ENCODE measurements at regions not wholly inside any gene's neighbourhood (a gene's known extent, or its start where the extent isn't known, plus 50 kb on each side); places are given as distances from the start of the nearest gene placed in this dataset.

GRCh38 chr13:44163108-44163507 lies 210.5 kb upstream of the SERP2 start:
- Histone ChIP-seq H3K27me3 (ENCODE audit: insufficient read depth) (no peaks in the 10 kb centered on the region), H3K4me2 (no peak overlapping the region), H3K27ac (ENCODE audit: low read depth) (no peak overlapping the region), H3K9me2 (ENCODE audit: insufficient read depth) (peaks cover 4% of the 10 kb centered on the region; the same call in 1 of the 2 replicates), H4K20me1 (replicated peaks; ENCODE audit: insufficient read depth) (no peaks in the 10 kb centered on the region), H3K4me3 (no peak overlapping the region), H3F3A (replicated peaks; ENCODE audit: low read depth) (no peaks in the 10 kb centered on the region), H3K79me2 (replicated peaks; ENCODE audit: insufficient read depth) (no peaks in the 10 kb centered on the region), H3K4me1 (ENCODE audit: insufficient read depth) (no peaks in the 10 kb centered on the region), H2AFZ (no peak overlapping the region), H3K36me3 (ENCODE audit: insufficient read depth) (no peaks in the 10 kb centered on the region)
- Mint-ChIP-seq H3K9me3 (no peaks in the 10 kb centered on the region), H3K36me3 (ENCODE audit: low read depth) (no peaks in the 10 kb centered on the region), H3K4me1 (no peaks in the 10 kb centered on the region), H3K4me3 (no peak overlapping the region), H3K27me3 (ENCODE audit: insufficient read depth, low read depth, poor library complexity) (no peaks in the 10 kb centered on the region), H3K27ac (no peak overlapping the region)
- no peak for ATAC-seq
- DNase-seq (ENCODE audit: low spot score): no peak
- TF ChIP-seq ZNF331 (CRISPR knock-in tag; IDR thresholded peaks at IDR 0.05; ENCODE audit: low read depth): no peak
- TF ChIP-seq NANOG (IDR thresholded peaks at IDR 0.05; ENCODE audit: borderline replicate concordance): no peak
- no peak for TF ChIP-seq STAT1 (IDR thresholded peaks at IDR 0.05; ENCODE audit: unreplicated experiment)
- no peak for TF ChIP-seq JUNB (IDR thresholded peaks at IDR 0.05; ENCODE audit: unreplicated experiment)
- no peak for TF ChIP-seq EZH2 (IDR thresholded peaks at IDR 0.05; ENCODE audit: low read depth, unreplicated experiment)
- TF ChIP-seq POLR2AphosphoS5 (IDR thresholded peaks at IDR 0.05; ENCODE audit: low read depth): no peak
- TF ChIP-seq, protein P1, sequence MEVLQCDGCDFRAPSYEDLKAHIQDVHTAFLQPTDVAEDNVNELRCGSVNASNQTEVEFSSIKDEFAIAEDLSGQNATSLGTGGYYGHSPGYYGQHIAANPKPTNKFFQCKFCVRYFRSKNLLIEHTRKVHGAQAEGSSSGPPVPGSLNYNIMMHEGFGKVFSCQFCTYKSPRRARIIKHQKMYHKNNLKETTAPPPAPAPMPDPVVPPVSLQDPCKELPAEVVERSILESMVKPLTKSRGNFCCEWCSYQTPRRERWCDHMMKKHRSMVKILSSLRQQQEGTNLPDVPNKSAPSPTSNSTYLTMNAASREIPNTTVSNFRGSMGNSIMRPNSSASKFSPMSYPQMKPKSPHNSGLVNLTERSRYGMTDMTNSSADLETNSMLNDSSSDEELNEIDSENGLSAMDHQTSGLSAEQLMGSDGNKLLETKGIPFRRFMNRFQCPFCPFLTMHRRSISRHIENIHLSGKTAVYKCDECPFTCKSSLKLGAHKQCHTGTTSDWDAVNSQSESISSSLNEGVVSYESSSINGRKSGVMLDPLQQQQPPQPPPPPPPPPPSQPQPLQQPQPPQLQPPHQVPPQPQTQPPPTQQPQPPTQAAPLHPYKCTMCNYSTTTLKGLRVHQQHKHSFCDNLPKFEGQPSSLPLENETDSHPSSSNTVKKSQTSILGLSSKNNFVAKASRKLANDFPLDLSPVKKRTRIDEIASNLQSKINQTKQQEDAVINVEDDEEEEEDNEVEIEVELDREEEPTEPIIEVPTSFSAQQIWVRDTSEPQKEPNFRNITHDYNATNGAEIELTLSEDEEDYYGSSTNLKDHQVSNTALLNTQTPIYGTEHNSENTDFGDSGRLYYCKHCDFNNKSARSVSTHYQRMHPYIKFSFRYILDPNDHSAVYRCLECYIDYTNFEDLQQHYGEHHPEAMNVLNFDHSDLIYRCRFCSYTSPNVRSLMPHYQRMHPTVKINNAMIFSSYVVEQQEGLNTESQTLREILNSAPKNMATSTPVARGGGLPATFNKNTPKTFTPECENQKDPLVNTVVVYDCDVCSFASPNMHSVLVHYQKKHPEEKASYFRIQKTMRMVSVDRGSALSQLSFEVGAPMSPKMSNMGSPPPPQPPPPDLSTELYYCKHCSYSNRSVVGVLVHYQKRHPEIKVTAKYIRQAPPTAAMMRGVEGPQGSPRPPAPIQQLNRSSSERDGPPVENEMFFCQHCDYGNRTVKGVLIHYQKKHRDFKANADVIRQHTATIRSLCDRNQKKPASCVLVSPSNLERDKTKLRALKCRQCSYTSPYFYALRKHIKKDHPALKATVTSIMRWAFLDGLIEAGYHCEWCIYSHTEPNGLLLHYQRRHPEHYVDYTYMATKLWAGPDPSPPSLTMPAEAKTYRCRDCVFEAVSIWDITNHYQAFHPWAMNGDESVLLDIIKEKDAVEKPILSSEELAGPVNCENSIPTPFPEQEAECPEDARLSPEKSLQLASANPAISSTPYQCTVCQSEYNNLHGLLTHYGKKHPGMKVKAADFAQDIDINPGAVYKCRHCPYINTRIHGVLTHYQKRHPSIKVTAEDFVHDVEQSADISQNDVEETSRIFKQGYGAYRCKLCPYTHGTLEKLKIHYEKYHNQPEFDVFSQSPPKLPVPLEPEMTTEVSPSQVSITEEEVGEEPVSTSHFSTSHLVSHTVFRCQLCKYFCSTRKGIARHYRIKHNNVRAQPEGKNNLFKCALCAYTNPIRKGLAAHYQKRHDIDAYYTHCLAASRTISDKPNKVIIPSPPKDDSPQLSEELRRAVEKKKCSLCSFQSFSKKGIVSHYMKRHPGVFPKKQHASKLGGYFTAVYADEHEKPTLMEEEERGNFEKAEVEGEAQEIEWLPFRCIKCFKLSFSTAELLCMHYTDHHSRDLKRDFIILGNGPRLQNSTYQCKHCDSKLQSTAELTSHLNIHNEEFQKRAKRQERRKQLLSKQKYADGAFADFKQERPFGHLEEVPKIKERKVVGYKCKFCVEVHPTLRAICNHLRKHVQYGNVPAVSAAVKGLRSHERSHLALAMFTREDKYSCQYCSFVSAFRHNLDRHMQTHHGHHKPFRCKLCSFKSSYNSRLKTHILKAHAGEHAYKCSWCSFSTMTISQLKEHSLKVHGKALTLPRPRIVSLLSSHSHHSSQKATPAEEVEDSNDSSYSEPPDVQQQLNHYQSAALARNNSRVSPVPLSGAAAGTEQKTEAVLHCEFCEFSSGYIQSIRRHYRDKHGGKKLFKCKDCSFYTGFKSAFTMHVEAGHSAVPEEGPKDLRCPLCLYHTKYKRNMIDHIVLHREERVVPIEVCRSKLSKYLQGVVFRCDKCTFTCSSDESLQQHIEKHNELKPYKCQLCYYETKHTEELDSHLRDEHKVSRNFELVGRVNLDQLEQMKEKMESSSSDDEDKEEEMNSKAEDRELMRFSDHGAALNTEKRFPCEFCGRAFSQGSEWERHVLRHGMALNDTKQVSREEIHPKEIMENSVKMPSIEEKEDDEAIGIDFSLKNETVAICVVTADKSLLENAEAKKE (CRISPR knock-in tag; IDR thresholded peaks at IDR 0.05): no peak
- TF ChIP-seq, protein P2, sequence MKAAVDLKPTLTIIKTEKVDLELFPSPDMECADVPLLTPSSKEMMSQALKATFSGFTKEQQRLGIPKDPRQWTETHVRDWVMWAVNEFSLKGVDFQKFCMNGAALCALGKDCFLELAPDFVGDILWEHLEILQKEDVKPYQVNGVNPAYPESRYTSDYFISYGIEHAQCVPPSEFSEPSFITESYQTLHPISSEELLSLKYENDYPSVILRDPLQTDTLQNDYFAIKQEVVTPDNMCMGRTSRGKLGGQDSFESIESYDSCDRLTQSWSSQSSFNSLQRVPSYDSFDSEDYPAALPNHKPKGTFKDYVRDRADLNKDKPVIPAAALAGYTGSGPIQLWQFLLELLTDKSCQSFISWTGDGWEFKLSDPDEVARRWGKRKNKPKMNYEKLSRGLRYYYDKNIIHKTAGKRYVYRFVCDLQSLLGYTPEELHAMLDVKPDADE (IDR thresholded peaks at IDR 0.05): no peak
- no peak for TF ChIP-seq REST (IDR thresholded peaks at IDR 0.05; ENCODE audit: unreplicated experiment)
- TF ChIP-seq, protein P3, sequence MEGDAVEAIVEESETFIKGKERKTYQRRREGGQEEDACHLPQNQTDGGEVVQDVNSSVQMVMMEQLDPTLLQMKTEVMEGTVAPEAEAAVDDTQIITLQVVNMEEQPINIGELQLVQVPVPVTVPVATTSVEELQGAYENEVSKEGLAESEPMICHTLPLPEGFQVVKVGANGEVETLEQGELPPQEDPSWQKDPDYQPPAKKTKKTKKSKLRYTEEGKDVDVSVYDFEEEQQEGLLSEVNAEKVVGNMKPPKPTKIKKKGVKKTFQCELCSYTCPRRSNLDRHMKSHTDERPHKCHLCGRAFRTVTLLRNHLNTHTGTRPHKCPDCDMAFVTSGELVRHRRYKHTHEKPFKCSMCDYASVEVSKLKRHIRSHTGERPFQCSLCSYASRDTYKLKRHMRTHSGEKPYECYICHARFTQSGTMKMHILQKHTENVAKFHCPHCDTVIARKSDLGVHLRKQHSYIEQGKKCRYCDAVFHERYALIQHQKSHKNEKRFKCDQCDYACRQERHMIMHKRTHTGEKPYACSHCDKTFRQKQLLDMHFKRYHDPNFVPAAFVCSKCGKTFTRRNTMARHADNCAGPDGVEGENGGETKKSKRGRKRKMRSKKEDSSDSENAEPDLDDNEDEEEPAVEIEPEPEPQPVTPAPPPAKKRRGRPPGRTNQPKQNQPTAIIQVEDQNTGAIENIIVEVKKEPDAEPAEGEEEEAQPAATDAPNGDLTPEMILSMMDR (conservative IDR thresholded peaks at IDR 0.05; ENCODE audit: low read depth in 2 of 2): no peak
- no peak for TF ChIP-seq CREB1 (CRISPR knock-in tag; IDR thresholded peaks at IDR 0.05; ENCODE audit: low read depth)
- no peak for TF ChIP-seq EZH2phosphoT487 (IDR thresholded peaks at IDR 0.05; ENCODE audit: unreplicated experiment)
- no peak for TF ChIP-seq ZNF114 (CRISPR knock-in tag; IDR thresholded peaks at IDR 0.05)
